Renal pelvis (tissue), 1 donor: ENCODE measurements at regions not wholly inside any gene's neighbourhood (a gene's known extent, or its start where the extent isn't known, plus 50 kb on each side); places are given as distances from the start of the nearest gene placed in this dataset.
A peak's percentile ranks its signal among the peaks of the same experiment; 100 is the strongest.
"Not testable (repeated sequence)": the region's sequence is repeated elsewhere in the genome, so short reads cannot be mapped to it uniquely, and the experiment has no call there.

Source experiments
- DNase-seq: peaks from one replicate; pipeline ENCODE4 v3.0.0-alpha.2; 2013

- no peak for DNase-seq
Measured at GRCh38 chr13:30065181-30065580, 214.8 kb upstream of the UBL3 start.

- no peak for DNase-seq
Measured at GRCh38 chr13:30063892-30064291, 213.5 kb upstream of the UBL3 start.

GRCh38 chr13:30061217-30061616, 210.8 kb upstream of the UBL3 start:
- DNase-seq = no peak

GRCh38 chr13:30058429-30058828, 208.0 kb upstream of the UBL3 start:
- DNase-seq = no peak

- not testable (repeated sequence) for DNase-seq
Measured at GRCh38 chr13:30054546-30054945, 204.1 kb upstream of the UBL3 start.

GRCh38 chr13:30053939-30054338, 203.5 kb upstream of the UBL3 start:
- DNase-seq = no peak

- peak; percentile 39 for DNase-seq
Measured at GRCh38 chr13:30052120-30052519, 201.7 kb upstream of the UBL3 start.

GRCh38 chr13:30051531-30052060, 201.2 kb upstream of the UBL3 start:
- DNase-seq = no peak

- no peak for DNase-seq
Measured at GRCh38 chr13:30049692-30050091, 199.3 kb upstream of the UBL3 start.

- DNase-seq = no peak
Measured at GRCh38 chr13:30047154-30047874, 196.9 kb upstream of the UBL3 start.

- DNase-seq = no peak
Measured at GRCh38 chr13:30045916-30046704, 195.7 kb upstream of the UBL3 start.

- DNase-seq = no peak
Measured at GRCh38 chr13:30044932-30045331, 194.5 kb upstream of the UBL3 start.

- DNase-seq = no peak
Measured at GRCh38 chr13:30043631-30043925, 193.2 kb upstream of the UBL3 start.

- DNase-seq = no peak
Measured at GRCh38 chr13:30042891-30043630, 192.6 kb upstream of the UBL3 start.

GRCh38 chr13:30042272-30042671, 191.9 kb upstream of the UBL3 start:
- no peak for DNase-seq

GRCh38 chr13:30039511-30039911, 189.1 kb upstream of the UBL3 start:
- DNase-seq = no peak

GRCh38 chr13:30038884-30039283, 188.5 kb upstream of the UBL3 start:
- no peak for DNase-seq

- no peak for DNase-seq
Measured at GRCh38 chr13:30037766-30038165, 187.3 kb upstream of the UBL3 start.

GRCh38 chr13:30037306-30037705, 186.9 kb upstream of the UBL3 start:
- no peak for DNase-seq

- DNase-seq = no peak
Measured at GRCh38 chr13:30034458-30034795, 184.0 kb upstream of the UBL3 start.

- DNase-seq = no peak
Measured at GRCh38 chr13:30033681-30034457, 183.5 kb upstream of the UBL3 start.

GRCh38 chr13:30032263-30032662, 181.8 kb upstream of the UBL3 start:
- DNase-seq = no peak
